ENCODE measurements at regions not wholly inside any gene's neighbourhood (a gene's known extent, or its start where the extent isn't known, plus 50 kb on each side); places are given as distances from the start of the nearest gene placed in this dataset.

DNA sequence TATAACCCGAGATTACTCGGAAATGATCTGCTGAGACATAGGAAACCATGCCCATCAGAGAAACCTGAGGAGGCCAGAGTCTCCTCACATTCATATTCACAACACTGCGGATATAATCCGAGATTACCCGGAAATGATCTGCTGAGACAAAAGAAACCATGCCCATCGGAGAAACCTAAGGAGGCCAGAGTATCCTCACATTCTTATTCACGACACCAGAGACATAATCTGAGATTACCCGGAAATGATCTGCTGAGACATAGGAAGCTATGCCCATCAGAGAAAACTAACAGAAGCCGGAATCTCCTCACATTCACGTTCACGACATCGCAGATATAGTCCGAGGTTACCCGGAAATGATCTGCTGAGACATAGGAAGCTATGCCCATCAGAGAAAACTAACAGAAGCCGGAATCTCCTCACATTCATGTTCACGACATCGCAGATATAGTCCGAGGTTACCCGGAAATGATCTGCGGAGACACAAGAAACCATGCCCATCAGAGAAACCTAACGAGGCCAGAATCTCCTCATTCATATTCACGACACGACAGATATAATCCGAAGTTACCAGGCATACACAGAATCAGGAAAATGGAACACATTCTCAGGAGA lies 422.3 kb upstream of the AKR1E2 start:
- TF ChIP-seq, protein P1, sequence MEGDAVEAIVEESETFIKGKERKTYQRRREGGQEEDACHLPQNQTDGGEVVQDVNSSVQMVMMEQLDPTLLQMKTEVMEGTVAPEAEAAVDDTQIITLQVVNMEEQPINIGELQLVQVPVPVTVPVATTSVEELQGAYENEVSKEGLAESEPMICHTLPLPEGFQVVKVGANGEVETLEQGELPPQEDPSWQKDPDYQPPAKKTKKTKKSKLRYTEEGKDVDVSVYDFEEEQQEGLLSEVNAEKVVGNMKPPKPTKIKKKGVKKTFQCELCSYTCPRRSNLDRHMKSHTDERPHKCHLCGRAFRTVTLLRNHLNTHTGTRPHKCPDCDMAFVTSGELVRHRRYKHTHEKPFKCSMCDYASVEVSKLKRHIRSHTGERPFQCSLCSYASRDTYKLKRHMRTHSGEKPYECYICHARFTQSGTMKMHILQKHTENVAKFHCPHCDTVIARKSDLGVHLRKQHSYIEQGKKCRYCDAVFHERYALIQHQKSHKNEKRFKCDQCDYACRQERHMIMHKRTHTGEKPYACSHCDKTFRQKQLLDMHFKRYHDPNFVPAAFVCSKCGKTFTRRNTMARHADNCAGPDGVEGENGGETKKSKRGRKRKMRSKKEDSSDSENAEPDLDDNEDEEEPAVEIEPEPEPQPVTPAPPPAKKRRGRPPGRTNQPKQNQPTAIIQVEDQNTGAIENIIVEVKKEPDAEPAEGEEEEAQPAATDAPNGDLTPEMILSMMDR (IDR thresholded peaks at IDR 0.05): no peak
- TF ChIP-seq TCF7L2 (IDR thresholded peaks at IDR 0.05; ENCODE audit: low read depth, low read length) (no peak), SIN3A (IDR thresholded peaks at IDR 0.05; ENCODE audit: borderline replicate concordance, insufficient read depth, low read depth, low read length) (no peak), POLR2AphosphoS5 (IDR thresholded peaks at IDR 0.05; ENCODE audit: low read depth, low read length) (no peak)
- TF ChIP-seq, protein P2, sequence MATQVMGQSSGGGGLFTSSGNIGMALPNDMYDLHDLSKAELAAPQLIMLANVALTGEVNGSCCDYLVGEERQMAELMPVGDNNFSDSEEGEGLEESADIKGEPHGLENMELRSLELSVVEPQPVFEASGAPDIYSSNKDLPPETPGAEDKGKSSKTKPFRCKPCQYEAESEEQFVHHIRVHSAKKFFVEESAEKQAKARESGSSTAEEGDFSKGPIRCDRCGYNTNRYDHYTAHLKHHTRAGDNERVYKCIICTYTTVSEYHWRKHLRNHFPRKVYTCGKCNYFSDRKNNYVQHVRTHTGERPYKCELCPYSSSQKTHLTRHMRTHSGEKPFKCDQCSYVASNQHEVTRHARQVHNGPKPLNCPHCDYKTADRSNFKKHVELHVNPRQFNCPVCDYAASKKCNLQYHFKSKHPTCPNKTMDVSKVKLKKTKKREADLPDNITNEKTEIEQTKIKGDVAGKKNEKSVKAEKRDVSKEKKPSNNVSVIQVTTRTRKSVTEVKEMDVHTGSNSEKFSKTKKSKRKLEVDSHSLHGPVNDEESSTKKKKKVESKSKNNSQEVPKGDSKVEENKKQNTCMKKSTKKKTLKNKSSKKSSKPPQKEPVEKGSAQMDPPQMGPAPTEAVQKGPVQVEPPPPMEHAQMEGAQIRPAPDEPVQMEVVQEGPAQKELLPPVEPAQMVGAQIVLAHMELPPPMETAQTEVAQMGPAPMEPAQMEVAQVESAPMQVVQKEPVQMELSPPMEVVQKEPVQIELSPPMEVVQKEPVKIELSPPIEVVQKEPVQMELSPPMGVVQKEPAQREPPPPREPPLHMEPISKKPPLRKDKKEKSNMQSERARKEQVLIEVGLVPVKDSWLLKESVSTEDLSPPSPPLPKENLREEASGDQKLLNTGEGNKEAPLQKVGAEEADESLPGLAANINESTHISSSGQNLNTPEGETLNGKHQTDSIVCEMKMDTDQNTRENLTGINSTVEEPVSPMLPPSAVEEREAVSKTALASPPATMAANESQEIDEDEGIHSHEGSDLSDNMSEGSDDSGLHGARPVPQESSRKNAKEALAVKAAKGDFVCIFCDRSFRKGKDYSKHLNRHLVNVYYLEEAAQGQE (IDR thresholded peaks at IDR 0.05; ENCODE audit: insufficient read depth in 1 of 2, low read depth in 2 of 2, low read length in 1 of 2): no peak

Measured in Panc1 (cell line).